Medulla oblongata (tissue), 1 donor: ENCODE measurements at regions not wholly inside any gene's neighbourhood (a gene's known extent, or its start where the extent isn't known, plus 50 kb on each side); places are given as distances from the start of the nearest gene placed in this dataset.

Experiments used
- DNase-seq: peaks from one replicate; pipeline ENCODE4 v3.0.0-alpha.2; 2015; ENCODE audit errors: extremely low spot score

- no peak for DNase-seq
These were observed 1173.5 kb upstream of the AUTS2 start for GRCh38 chr7:68424658-68425297.

GRCh38 chr7:68425377-68425776 is 1172.9 kb upstream of the AUTS2 start:
- no peak for DNase-seq

- no peak for DNase-seq
These were observed 1168.7 kb upstream of the AUTS2 start for GRCh38 chr7:68429411-68430117.

- DNase-seq, result no peak
These were observed 1165.7 kb upstream of the AUTS2 start for GRCh38 chr7:68432585-68432984.

- no peak for DNase-seq
These were observed 1164.7 kb upstream of the AUTS2 start for GRCh38 chr7:68433462-68434070.

- DNase-seq, result no peak
These were observed 1163.4 kb upstream of the AUTS2 start for GRCh38 chr7:68434857-68435256.

- DNase-seq, result no peak
These were observed 1160.3 kb upstream of the AUTS2 start for GRCh38 chr7:68438016-68438415.

GRCh38 chr7:68438811-68439210 is 1159.5 kb upstream of the AUTS2 start:
- no peak for DNase-seq

GRCh38 chr7:68439897-68440296 is 1158.4 kb upstream of the AUTS2 start:
- DNase-seq, result no peak

- DNase-seq, result no peak
These were observed 1157.4 kb upstream of the AUTS2 start for GRCh38 chr7:68440866-68441265.

GRCh38 chr7:68441645-68442044 is 1156.6 kb upstream of the AUTS2 start:
- DNase-seq, result no peak

- no peak for DNase-seq
These were observed 1155.2 kb upstream of the AUTS2 start for GRCh38 chr7:68442931-68443631.

GRCh38 chr7:68444042-68444441 is 1154.2 kb upstream of the AUTS2 start:
- DNase-seq, result no peak

GRCh38 chr7:68444956-68445355 is 1153.3 kb upstream of the AUTS2 start:
- DNase-seq, result no peak

- DNase-seq, result no peak
These were observed 1152.1 kb upstream of the AUTS2 start for GRCh38 chr7:68446183-68446582.

GRCh38 chr7:68449099-68449498 is 1149.2 kb upstream of the AUTS2 start:
- no peak for DNase-seq

GRCh38 chr7:68449816-68450215 is 1148.5 kb upstream of the AUTS2 start:
- no peak for DNase-seq

GRCh38 chr7:68454931-68455330 is 1143.3 kb upstream of the AUTS2 start:
- DNase-seq, result no peak

GRCh38 chr7:68456469-68456868 is 1141.8 kb upstream of the AUTS2 start:
- DNase-seq, result no peak

- no peak for DNase-seq
These were observed 1140.8 kb upstream of the AUTS2 start for GRCh38 chr7:68457481-68457880.

GRCh38 chr7:68458010-68458908 is 1140.0 kb upstream of the AUTS2 start:
- no peak for DNase-seq

GRCh38 chr7:68461430-68461829 is 1136.8 kb upstream of the AUTS2 start:
- no peak for DNase-seq
